ENCODE measurements at regions not wholly inside any gene's neighbourhood (a gene's known extent, or its start where the extent isn't known, plus 50 kb on each side); places are given as distances from the start of the nearest gene placed in this dataset.

DNA sequence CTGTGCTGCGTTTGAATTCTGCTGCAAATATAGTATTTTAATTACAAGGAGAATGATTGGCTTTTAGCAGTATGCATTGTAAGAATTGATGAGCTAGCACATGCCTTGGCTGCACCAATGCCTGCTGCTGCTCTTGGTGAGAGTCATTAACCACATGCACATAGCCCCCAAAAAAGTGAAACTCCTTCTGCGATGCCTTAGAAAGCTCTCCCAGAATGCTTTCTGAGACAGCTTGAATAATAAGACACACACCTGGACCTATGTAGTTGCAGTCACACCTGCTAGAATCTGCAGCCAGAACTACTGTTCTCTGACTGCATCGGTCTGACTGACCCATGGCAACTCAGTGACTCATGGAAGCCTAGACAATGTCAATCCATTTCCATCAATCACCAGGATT is 170.1 kb upstream of the DDX18 start:
- no peak for DNase-seq (ENCODE audit: low read depth in 1 of 2, low spot score in 2 of 2)
- Histone ChIP-seq H3K56ac (replicated peaks; ENCODE audit: insufficient read length, low read depth, low read length) (no peak overlapping the region), H2AK5ac (ENCODE audit: low read depth, low read length) (no peak overlapping the region), H3K4me3 (ENCODE audit: extremely low read depth in 1 of 4, insufficient read depth in 2 of 4, low read depth in 3 of 4, low read length in 4 of 4) (no peak overlapping the region), H4K8ac (ENCODE audit: extremely low read depth, insufficient read depth, low read length) (no peak overlapping the region), H4K5ac (ENCODE audit: insufficient read length, low read depth, low read length) (no peak overlapping the region), H2BK12ac (ENCODE audit: low read depth, low read length) (no peak overlapping the region; the same call in 1 of the 2 replicates), H3K23ac (ENCODE audit: insufficient read length) (no peak overlapping the region), H3K79me2 (ENCODE audit: control insufficient read depth in 1 of 2, insufficient read depth in 2 of 2, low read length in 2 of 2) (no peaks in the 10 kb centered on the region), H3K18ac (ENCODE audit: extremely low read depth, low read length) (no peak overlapping the region), H3K9me3 (ENCODE audit: insufficient read depth in 2 of 2, low read depth in 1 of 2, low read length in 1 of 2) (peaks cover 0 to 4% of the 10 kb centered on the region in 2 experiments; a peak in 1 of 4 replicates), H3K14ac (ENCODE audit: insufficient read length) (no peak overlapping the region), H3K79me1 (ENCODE audit: low read depth, low read length) (no peaks in the 10 kb centered on the region), H2BK5ac (ENCODE audit: low read depth, low read length) (no peak overlapping the region), H3K36me3 (ENCODE audit: control insufficient read depth in 2 of 4, insufficient read depth in 4 of 4, low read length in 3 of 4) (no peaks in the 10 kb centered on the region), H3K4ac (replicated peaks; ENCODE audit: insufficient read length, low read depth, low read length) (no peak overlapping the region), H2BK20ac (ENCODE audit: low read length) (no peak overlapping the region), H3K27me3 (replicated peaks in 1 of 4; ENCODE audit: control insufficient read depth in 3 of 4, extremely low read depth in 1 of 4, insufficient read depth in 3 of 4, low read length in 3 of 4) (no peaks in the 10 kb centered on the region), H4K20me1 (replicated peaks in 1 of 2; ENCODE audit: control insufficient read depth in 1 of 2, insufficient read depth in 2 of 2, low read length in 2 of 2) (no peaks in the 10 kb centered on the region), H2BK15ac (ENCODE audit: low read length) (no peak overlapping the region), H2BK120ac (replicated peaks; ENCODE audit: low read depth, low read length) (no peak overlapping the region), H2AFZ (ENCODE audit: low read length) (no peak overlapping the region), H3K9ac (replicated peaks in 1 of 4; ENCODE audit: extremely low read depth in 1 of 4, low read depth in 3 of 4, low read length in 3 of 4) (no peak overlapping the region), H3K4me1 (replicated peaks in 1 of 4; ENCODE audit: control insufficient read depth in 3 of 4, insufficient read depth in 4 of 4, low read length in 3 of 4) (no peaks in the 10 kb centered on the region), H4K91ac (replicated peaks; ENCODE audit: insufficient read length, low read length) (no peak overlapping the region), H3K4me2 (ENCODE audit: insufficient read depth in 1 of 2, low read depth in 2 of 2, low read length in 2 of 2) (no peak overlapping the region), H3K27ac (ENCODE audit: low read depth, low read length) (no peak overlapping the region), H3K23me2 (ENCODE audit: low read depth, low read length) (no peaks in the 10 kb centered on the region)
- ChIA-PET CTCF (ENCODE audit: partially characterized antibody) (interaction anchor here (1.4 to 2.5 kb wide), 4 partner anchors 12 to 108 kb away, joined by 4 to 8 read pairs (median 5); no protein-coding TSS in a partner anchor), POLR2A (ENCODE audit: partially characterized antibody) (no interaction called here)
- no peak for FAIRE-seq
- WGBS, 2 experiments (ENCODE audit: extremely low coverage in 1 of 2, insufficient coverage in 1 of 2, insufficient read length in 1 of 2, insufficient replicate concordance in 2 of 2, low coverage in 1 of 2, low lambda C conversion rate in 2 of 2, missing lambda C conversion rate in 1 of 2) = 61% methylated on average over 3 of the region's 3 CpGs; no CpG with 5 or more reads in 1 of the 2 experiments
- TF ChIP-seq CEBPB (IDR thresholded peaks at IDR 0.05; ENCODE audit: low read depth, low read length) (no peak), FOSL1 (IDR thresholded peaks at IDR 0.05; ENCODE audit: insufficient read depth, low read depth, low read length) (no peak), RXRA (IDR thresholded peaks at IDR 0.05; ENCODE audit: insufficient read depth, low read depth, low read length) (no peak), EZH2 (IDR thresholded peaks at IDR 0.05; ENCODE audit: low read depth, low read length, severe bottlenecking) (no peak), HDAC2 (IDR thresholded peaks at IDR 0.05; ENCODE audit: borderline replicate concordance in 1 of 2, low read depth in 2 of 2, low read length in 2 of 2) (no peak), SP1 (IDR thresholded peaks at IDR 0.05; ENCODE audit: low read depth, low read length) (no peak), SAP30 (IDR thresholded peaks at IDR 0.05; ENCODE audit: insufficient read depth, insufficient replicate concordance, low read length) (no peak), POLR2A (IDR thresholded peaks at IDR 0.05; ENCODE audit: control extremely low read depth in 1 of 2, low read depth in 2 of 2, low read length in 2 of 2) (no peak)
- TF ChIP-seq, protein P1, sequence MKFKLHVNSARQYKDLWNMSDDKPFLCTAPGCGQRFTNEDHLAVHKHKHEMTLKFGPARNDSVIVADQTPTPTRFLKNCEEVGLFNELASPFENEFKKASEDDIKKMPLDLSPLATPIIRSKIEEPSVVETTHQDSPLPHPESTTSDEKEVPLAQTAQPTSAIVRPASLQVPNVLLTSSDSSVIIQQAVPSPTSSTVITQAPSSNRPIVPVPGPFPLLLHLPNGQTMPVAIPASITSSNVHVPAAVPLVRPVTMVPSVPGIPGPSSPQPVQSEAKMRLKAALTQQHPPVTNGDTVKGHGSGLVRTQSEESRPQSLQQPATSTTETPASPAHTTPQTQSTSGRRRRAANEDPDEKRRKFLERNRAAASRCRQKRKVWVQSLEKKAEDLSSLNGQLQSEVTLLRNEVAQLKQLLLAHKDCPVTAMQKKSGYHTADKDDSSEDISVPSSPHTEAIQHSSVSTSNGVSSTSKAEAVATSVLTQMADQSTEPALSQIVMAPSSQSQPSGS (IDR thresholded peaks at IDR 0.05; ENCODE audit: low read length) = no peak
- TF ChIP-seq, protein P2, sequence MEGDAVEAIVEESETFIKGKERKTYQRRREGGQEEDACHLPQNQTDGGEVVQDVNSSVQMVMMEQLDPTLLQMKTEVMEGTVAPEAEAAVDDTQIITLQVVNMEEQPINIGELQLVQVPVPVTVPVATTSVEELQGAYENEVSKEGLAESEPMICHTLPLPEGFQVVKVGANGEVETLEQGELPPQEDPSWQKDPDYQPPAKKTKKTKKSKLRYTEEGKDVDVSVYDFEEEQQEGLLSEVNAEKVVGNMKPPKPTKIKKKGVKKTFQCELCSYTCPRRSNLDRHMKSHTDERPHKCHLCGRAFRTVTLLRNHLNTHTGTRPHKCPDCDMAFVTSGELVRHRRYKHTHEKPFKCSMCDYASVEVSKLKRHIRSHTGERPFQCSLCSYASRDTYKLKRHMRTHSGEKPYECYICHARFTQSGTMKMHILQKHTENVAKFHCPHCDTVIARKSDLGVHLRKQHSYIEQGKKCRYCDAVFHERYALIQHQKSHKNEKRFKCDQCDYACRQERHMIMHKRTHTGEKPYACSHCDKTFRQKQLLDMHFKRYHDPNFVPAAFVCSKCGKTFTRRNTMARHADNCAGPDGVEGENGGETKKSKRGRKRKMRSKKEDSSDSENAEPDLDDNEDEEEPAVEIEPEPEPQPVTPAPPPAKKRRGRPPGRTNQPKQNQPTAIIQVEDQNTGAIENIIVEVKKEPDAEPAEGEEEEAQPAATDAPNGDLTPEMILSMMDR (IDR thresholded peaks at IDR 0.05; ENCODE audit: control extremely low read depth in 1 of 3, insufficient read depth in 1 of 3, low read depth in 1 of 3, low read length in 3 of 3) = no peak
